Esophagus muscularis mucosa (tissue), 4 donors: ENCODE measurements at regions not wholly inside any gene's neighbourhood (a gene's known extent, or its start where the extent isn't known, plus 50 kb on each side); places are given as distances from the start of the nearest gene placed in this dataset.

Experiments
- EP300 ChIP-seq: sonication (generic); formaldehyde crosslinking; IDR thresholded peaks from one replicate; pipeline ENCODE4 v1.6.1; 2017; ENCODE audit warnings: antibody characterized with exemption
- POLR2AphosphoS5 ChIP-seq, 2 donors: sonication (generic); formaldehyde crosslinking; IDR thresholded peaks; one replicate each; pipeline ENCODE4 v1.6.1; 2017; ENCODE audit warnings: antibody characterized with exemption in 2 of 2
- TF ChIP-seq, protein P1 (sequence below), 3 experiments: fragments of 200-600 bp in 2 of 3; fragments of 450-650 bp in 1 of 3; sonication (generic) in 2 of 3; IDR thresholded peaks; one replicate each; pipeline ENCODE4 v1.5.1; 2017 to 2019; ENCODE audit warnings: antibody characterized with exemption in 3 of 3, mild to moderate bottlenecking in 2 of 3, moderate library complexity in 1 of 3

DNA sequence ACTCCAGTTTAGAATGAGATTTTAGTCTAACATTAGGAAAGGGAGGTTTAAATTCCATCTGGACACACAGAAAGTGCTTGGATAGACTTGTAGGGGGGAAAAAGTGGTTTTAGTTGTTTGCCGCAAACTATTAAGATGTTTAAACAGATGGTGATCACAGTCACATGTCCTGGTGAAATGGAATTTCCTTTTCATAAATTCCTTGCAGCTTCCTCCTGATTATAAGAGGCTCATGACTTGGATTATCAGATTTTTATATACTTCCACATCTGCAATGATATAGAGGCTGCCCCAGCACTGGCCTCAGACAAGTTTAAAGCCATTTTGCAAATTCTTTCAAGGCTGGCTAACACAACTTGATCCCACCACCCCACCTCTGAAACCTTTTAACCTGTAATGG lies 106.4 kb upstream of the ARMC3 start:
- TF ChIP-seq, protein P1, sequence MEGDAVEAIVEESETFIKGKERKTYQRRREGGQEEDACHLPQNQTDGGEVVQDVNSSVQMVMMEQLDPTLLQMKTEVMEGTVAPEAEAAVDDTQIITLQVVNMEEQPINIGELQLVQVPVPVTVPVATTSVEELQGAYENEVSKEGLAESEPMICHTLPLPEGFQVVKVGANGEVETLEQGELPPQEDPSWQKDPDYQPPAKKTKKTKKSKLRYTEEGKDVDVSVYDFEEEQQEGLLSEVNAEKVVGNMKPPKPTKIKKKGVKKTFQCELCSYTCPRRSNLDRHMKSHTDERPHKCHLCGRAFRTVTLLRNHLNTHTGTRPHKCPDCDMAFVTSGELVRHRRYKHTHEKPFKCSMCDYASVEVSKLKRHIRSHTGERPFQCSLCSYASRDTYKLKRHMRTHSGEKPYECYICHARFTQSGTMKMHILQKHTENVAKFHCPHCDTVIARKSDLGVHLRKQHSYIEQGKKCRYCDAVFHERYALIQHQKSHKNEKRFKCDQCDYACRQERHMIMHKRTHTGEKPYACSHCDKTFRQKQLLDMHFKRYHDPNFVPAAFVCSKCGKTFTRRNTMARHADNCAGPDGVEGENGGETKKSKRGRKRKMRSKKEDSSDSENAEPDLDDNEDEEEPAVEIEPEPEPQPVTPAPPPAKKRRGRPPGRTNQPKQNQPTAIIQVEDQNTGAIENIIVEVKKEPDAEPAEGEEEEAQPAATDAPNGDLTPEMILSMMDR (IDR thresholded peaks at IDR 0.05): no peak
- TF ChIP-seq POLR2AphosphoS5 (IDR thresholded peaks at IDR 0.05) (no peak), EP300 (no peak)
